Small intestine (tissue), 7 donors: ENCODE measurements at regions not wholly inside any gene's neighbourhood (a gene's known extent, or its start where the extent isn't known, plus 50 kb on each side); places are given as distances from the start of the nearest gene placed in this dataset.

ENCODE experiments used
- DNase-seq, 2 donors: peaks; one replicate each; pipeline versions ENCODE4 v3.0.0 to v3.0.0-alpha.2; 2013
- FAIRE-seq: peaks from 2 replicates; lab custom pipeline; 2012; peaks lifted over from hg19 to GRCh38; lab: Jason Lieb, UNC
- H3K27ac ChIP-seq, 3 donors: one replicate each; pipeline ENCODE4 v1.5.1; 2013; ENCODE audit warnings: low read length in 2 of 3, mild to moderate bottlenecking in 2 of 3, control low read depth in 1 of 3, inconsistent platforms in 1 of 3, low read depth in 1 of 3, moderate library complexity in 1 of 3
- H3K27me3 ChIP-seq, 3 donors: one replicate each; pipeline ENCODE4 v1.6.1; 2013; ENCODE audit warnings: low read length in 3 of 3, inconsistent platforms in 1 of 3; ENCODE audit not compliant: control insufficient read depth in 3 of 3, insufficient read depth in 3 of 3
- H3K36me3 ChIP-seq, 3 donors: one replicate each; pipeline ENCODE4 v1.6.1; 2013; ENCODE audit warnings: low read length in 3 of 3, inconsistent platforms in 1 of 3, low read depth in 1 of 3, mild to moderate bottlenecking in 1 of 3, moderate library complexity in 1 of 3; ENCODE audit not compliant: control insufficient read depth in 3 of 3, insufficient read depth in 2 of 3
- H3K4me1 ChIP-seq, 3 donors: one replicate each; pipeline ENCODE4 v1.6.1; 2013; ENCODE audit warnings: low read length in 2 of 3, inconsistent platforms in 1 of 3, low read depth in 1 of 3, mild to moderate bottlenecking in 1 of 3, moderate library complexity in 1 of 3; ENCODE audit not compliant: control insufficient read depth in 3 of 3, insufficient read depth in 2 of 3
- H3K4me3 ChIP-seq, 3 donors: one replicate each; pipeline ENCODE4 v1.5.1; 2013; ENCODE audit warnings: low read length in 3 of 3, control low read depth in 1 of 3, inconsistent platforms in 1 of 3, low read depth in 1 of 3, mild to moderate bottlenecking in 1 of 3, moderate library complexity in 1 of 3
- H3K9me3 ChIP-seq, 2 donors: one replicate each; pipeline ENCODE4 v1.6.1; 2013; ENCODE audit warnings: low read depth in 1 of 2, low read length in 1 of 2; ENCODE audit not compliant: control insufficient read depth in 2 of 2, insufficient read depth in 1 of 2
- WGBS, 3 donors: extraction: QIAGEN DNeasy Blood & Tissue Kit; methylation state at CpG; one replicate each; pipeline ENCODE4 v1.1.7; 2013; 5-methylcytosine and 5-hydroxymethylcytosine counted together
- donor health status: healthy with polysubstance abuse.
- donor health status: control.
- donor health status: control.
- donor health status: Bipolar disorder and iron deficiency.
- donor health status: healthy.

DNA sequence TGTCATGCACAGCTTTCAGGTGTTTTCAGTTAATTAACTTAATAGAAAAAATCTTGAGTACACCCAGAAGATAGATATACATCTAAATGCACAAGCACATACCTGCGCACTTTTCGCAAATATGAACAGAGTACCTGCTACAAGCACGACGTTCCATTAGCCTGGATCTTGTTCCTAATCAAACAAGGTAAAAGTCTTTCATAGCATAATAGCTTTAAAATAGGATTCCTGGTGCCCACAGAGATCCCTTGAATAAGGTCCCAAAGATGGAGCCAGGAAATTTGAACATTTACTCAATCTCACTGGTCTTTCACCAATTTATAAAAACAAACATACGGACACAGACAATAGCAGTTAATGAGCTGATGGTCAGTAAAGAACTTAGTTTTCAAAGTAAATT, 689.8 kb upstream of the CHORDC1 start:
- 88 to 94% (median 93%) methylated on average over 5 of the region's 5 CpGs for WGBS, 3 donors
- FAIRE-seq = no peak
- no peaks in the 10 kb centered on the region for H3K27me3 ChIP-seq

DNA sequence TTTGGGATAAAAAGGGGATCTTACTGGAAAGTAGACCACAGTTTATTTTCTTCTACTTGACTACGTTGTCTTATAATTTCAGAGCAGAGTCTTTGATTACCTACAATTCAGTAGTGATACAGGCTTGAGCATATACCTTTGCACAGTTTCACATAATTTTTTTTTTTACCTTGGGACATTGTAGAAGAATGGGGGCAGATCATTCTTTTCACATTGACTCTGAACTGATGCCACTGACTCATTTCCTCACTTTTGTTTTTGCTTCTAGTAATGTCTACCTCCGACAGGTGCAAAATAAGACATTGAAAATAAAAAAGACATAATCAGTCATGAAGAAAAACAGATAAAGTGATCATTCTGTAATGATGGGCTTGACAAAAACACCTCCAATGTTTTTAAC, 688.3 kb upstream of the CHORDC1 start:
- no peak for DNase-seq
- H3K36me3 ChIP-seq = no peaks in the 10 kb centered on the region
- no peak for FAIRE-seq
- no peak overlapping the region for H3K4me3 ChIP-seq
- H3K27ac ChIP-seq = no peak overlapping the region
- no peaks in the 10 kb centered on the region for H3K4me1 ChIP-seq
- 73 to 85% (median 85%) methylated on average over 2 of the region's 2 CpGs for WGBS, 3 donors
- no peaks in the 10 kb centered on the region for H3K9me3 ChIP-seq
- no peaks in the 10 kb centered on the region for H3K27me3 ChIP-seq

More for the DNA sequence above, 689.8 kb upstream of the CHORDC1 start:
- Histone ChIP-seq H3K9me3 (no peaks in the 10 kb centered on the region), H3K4me3 (no peak overlapping the region), H3K4me1 (no peaks in the 10 kb centered on the region), H3K36me3 (no peaks in the 10 kb centered on the region), H3K27ac (no peak overlapping the region)
- DNase-seq = no peak

DNA sequence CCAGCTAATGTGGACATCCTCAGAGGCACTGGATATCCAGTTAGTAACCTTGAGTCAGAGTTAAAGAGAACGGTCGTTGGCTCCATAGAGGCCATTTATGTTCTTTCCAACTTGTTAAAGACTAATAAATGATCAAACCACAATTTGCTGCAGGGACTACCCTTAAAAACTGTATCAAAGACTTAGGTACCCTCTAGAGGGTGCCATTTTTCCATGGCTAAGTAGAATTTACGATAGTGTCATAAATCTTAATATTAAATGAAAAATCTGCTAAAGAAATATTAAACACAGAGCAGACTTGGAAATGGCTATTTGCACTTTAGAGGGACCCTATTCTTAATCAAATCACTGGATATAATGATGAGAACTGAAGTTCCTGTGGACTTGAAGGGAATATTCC, 685.2 kb upstream of the CHORDC1 start:
- no peak for FAIRE-seq
- H3K9me3 ChIP-seq = no peaks in the 10 kb centered on the region
- no peaks in the 10 kb centered on the region for H3K4me1 ChIP-seq
- DNase-seq = no peak
- WGBS, 3 donors = 55 to 73% (median 56%) methylated on average over 3 of the region's 3 CpGs
- no peaks in the 10 kb centered on the region for H3K36me3 ChIP-seq
- no peak overlapping the region for H3K4me3 ChIP-seq
- H3K27me3 ChIP-seq = no peaks in the 10 kb centered on the region
- no peak overlapping the region for H3K27ac ChIP-seq

DNA sequence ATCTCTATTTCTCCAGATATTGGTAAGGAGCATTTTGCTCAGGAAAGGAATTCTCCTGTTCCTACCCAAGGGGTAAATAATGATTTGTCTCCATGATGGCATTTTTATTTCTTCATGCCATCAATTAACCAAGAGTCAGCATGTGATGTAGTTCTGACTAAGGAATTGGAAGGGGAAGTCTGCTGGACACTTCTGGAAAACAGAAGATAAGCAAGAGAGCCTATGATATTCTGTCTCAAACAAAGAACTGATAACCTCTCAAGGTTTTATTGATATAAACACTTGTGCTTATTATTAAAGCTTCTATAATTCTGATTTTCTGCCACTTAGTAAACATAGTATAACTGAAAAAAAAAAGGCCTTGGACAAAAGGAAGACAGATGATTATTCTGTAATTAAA, 673.0 kb upstream of the CHORDC1 start:
- no peaks in the 10 kb centered on the region for H3K9me3 ChIP-seq
- FAIRE-seq = no peak
- no peak for DNase-seq

DNA sequence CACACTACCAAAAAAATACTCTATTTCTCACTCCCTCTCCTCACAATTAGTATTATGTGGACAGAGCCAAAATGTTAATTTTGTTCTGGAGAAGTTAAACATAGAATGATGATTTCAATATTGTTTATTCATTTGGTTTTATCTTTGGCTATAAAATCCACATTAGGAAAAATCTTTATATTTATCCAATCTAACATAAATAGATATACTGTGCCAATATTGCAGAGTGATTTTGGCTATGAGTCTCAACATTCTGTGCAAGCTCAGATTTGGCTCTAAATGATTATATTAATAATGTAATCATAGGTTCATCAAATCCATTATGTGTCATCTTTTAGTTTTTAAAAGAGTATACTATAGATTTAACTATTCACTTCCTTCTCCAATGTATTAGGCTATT, 667.5 kb upstream of the CHORDC1 start:
- Histone ChIP-seq H3K4me3 (no peak overlapping the region), H3K27ac (no peak overlapping the region), H3K9me3 (no peaks in the 10 kb centered on the region), H3K36me3 (no peaks in the 10 kb centered on the region), H3K4me1 (no peaks in the 10 kb centered on the region), H3K27me3 (no peaks in the 10 kb centered on the region)
- no peak for DNase-seq
- no peak for FAIRE-seq

More for the DNA sequence above, 673.0 kb upstream of the CHORDC1 start:
- no peaks in the 10 kb centered on the region for H3K27me3 ChIP-seq
- no peaks in the 10 kb centered on the region for H3K36me3 ChIP-seq
- no peak overlapping the region for H3K4me3 ChIP-seq
- no peak overlapping the region for H3K27ac ChIP-seq
- H3K4me1 ChIP-seq = no peaks in the 10 kb centered on the region

DNA sequence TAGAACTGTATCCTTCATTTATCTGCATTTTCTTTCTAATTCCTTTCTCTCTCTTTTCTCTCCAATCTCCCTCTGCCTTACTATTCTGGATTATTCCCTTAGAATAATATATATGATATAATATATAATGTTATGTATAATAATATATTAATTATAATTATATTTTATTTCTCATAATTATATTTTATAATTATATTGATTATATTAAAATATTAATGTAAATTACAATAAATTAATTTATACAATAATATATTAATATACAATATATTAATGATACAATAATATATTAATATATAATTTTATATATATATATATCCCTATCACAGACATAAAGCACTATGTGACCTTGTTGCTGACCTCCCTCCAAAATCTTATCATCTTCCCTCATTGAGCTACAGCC, 661.3 kb upstream of the CHORDC1 start:
- no peak overlapping the region for H3K4me3 ChIP-seq
- no peak overlapping the region for H3K27ac ChIP-seq
- no peaks in the 10 kb centered on the region for H3K9me3 ChIP-seq
- FAIRE-seq (no peak), DNase-seq (no peak)
- no peaks in the 10 kb centered on the region for H3K27me3 ChIP-seq
- H3K4me1 ChIP-seq = no peaks in the 10 kb centered on the region
- H3K36me3 ChIP-seq = no peaks in the 10 kb centered on the region

DNA sequence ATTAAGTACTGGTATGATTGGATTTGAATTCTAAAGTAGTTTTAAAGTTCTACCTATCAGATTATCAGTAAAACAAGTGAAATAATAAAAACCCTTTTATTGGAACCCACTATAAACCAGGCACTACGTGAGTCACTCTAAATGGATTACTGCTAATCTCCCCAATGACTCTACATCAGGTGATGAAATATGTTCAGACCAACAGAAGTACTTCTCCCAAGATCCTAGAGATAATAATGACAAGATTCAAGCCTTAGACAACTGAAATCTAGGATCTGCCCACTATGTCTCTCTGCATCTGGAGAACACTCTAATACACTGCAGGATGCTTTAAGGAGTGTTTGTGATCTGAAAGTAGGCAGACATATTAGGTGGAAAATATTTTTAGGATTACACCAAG, 652.1 kb upstream of the CHORDC1 start:
- Histone ChIP-seq H3K4me3 (no peak overlapping the region), H3K4me1 (no peaks in the 10 kb centered on the region), H3K27me3 (no peaks in the 10 kb centered on the region), H3K9me3 (no peaks in the 10 kb centered on the region), H3K27ac (no peak overlapping the region), H3K36me3 (no peaks in the 10 kb centered on the region)
- DNase-seq (no peak), FAIRE-seq (no peak)
- 37 to 65% (median 41%) methylated on average over 1 of the region's 1 CpG for WGBS, 3 donors

DNA sequence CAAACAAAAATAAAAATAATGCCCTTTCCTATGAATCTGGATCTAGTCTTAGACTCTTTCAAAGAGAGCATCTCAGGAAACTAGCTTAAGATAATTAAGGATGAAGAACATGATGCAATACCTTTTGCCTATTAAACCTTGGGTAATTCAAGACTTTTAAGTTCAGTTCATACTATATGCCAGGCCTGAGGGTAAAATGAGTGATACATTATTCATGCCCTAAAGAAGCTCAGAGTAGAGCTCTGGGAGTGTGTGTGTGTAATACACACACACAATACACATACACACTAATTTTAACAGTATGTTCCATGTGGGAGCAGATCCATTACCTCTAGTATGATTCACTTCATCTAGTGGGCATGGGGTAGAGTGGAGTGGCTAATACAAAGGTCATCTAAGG, 651.4 kb upstream of the CHORDC1 start:
- no peak for FAIRE-seq
- Histone ChIP-seq H3K4me1 (no peaks in the 10 kb centered on the region), H3K9me3 (no peaks in the 10 kb centered on the region), H3K36me3 (no peaks in the 10 kb centered on the region), H3K27ac (no peak overlapping the region), H3K4me3 (no peak overlapping the region), H3K27me3 (no peaks in the 10 kb centered on the region)
- no peak for DNase-seq

DNA sequence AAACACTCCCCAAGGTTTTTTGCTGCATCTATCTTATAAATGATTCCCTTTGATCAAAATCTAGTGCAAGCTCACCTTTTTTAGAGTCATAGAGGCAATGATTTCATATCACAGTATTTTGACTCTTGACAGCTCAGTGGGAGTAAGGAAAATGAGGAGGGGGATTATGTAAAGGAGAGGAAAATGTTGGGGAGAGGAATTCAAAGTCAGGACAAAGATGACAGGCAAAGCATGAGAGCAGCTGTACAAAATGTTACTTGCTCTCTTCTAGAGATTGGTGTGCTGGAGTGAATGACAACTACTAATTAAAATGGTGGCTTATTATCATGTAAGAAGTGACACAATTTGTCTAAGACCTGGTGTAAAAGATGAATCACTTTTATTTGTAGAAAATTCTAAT, 644.6 kb upstream of the CHORDC1 start:
- Histone ChIP-seq H3K27me3 (no peaks in the 10 kb centered on the region), H3K27ac (no peak overlapping the region), H3K4me3 (no peak overlapping the region), H3K9me3 (no peaks in the 10 kb centered on the region), H3K36me3 (no peaks in the 10 kb centered on the region), H3K4me1 (no peaks in the 10 kb centered on the region)
- DNase-seq (no peak), FAIRE-seq (no peak)
